Hepatocyte (in vitro differentiated cells): ENCODE measurements at regions not wholly inside any gene's neighbourhood (a gene's known extent, or its start where the extent isn't known, plus 50 kb on each side); places are given as distances from the start of the nearest gene placed in this dataset.

Source experiments
- DNase-seq: peaks from one replicate; pipeline ENCODE4 v3.0.0-alpha.2; 2016; ENCODE audit warnings: low spot score
- H2AFZ ChIP-seq: fragments of 200-600 bp; sonication (generic); 2 replicates; pipeline ENCODE4 v1.6.0; 2016; ENCODE audit warnings: antibody characterized with exemption, mild to moderate bottlenecking
- H3K27ac ChIP-seq: fragments of 200-600 bp; sonication (generic); 2 replicates; pipeline ENCODE4 v1.5.1; 2016; ENCODE audit warnings: mild to moderate bottlenecking
- H3K27me3 ChIP-seq: fragments of 200-600 bp; sonication (generic); 2 replicates; pipeline ENCODE4 v1.6.1; 2016
- H3K36me3 ChIP-seq: fragments of 200-600 bp; sonication (generic); replicated peaks from 2 replicates; pipeline ENCODE4 v1.5.1; 2016; ENCODE audit warnings: low read depth; ENCODE audit not compliant: insufficient read depth
- H3K4me1 ChIP-seq: fragments of 200-600 bp; sonication (generic); 2 replicates; pipeline ENCODE4 v1.5.1; 2016; ENCODE audit warnings: mild to moderate bottlenecking, moderate library complexity; ENCODE audit not compliant: insufficient read depth
- H3K4me2 ChIP-seq: fragments of 200-600 bp; sonication (generic); 2 replicates; pipeline ENCODE4 v1.6.0; 2016
- H3K4me3 ChIP-seq: fragments of 200-600 bp; sonication (generic); 2 replicates; pipeline ENCODE4 v1.5.1; 2016; ENCODE audit warnings: mild to moderate bottlenecking
- H3K79me2 ChIP-seq: fragments of 200-600 bp; sonication (generic); 2 replicates; pipeline ENCODE4 v1.6.0; 2017; ENCODE audit warnings: mild to moderate bottlenecking
- H3K9me2 ChIP-seq: fragments of 200-600 bp; sonication (generic); replicated peaks from 2 replicates; pipeline ENCODE4 v1.6.0; 2017; ENCODE audit warnings: mild to moderate bottlenecking; ENCODE audit not compliant: insufficient read depth
- H3K9me3 ChIP-seq: fragments of 200-600 bp; sonication (generic); 2 replicates; pipeline ENCODE4 v1.5.1; 2016; ENCODE audit warnings: low read depth, mild to moderate bottlenecking
- H4K20me1 ChIP-seq: fragments of 200-600 bp; sonication (generic); 2 replicates; pipeline ENCODE4 v1.6.0; 2016; ENCODE audit warnings: mild to moderate bottlenecking; ENCODE audit not compliant: insufficient read depth, poor library complexity, severe bottlenecking
- EZH2 ChIP-seq: fragments of 200-600 bp; sonication (generic); IDR thresholded peaks from 2 replicates; pipeline ENCODE4 v1.6.1; 2016; ENCODE audit warnings: antibody characterized with exemption, mild to moderate bottlenecking, borderline replicate concordance
- EZH2phosphoT487 ChIP-seq: fragments of 200-600 bp; sonication (generic); IDR thresholded peaks from one replicate; pipeline ENCODE4 v1.6.1; 2018; ENCODE audit warnings: antibody characterized with exemption, mild to moderate bottlenecking, low read depth, moderate library complexity; ENCODE audit not compliant: unreplicated experiment, severe bottlenecking
- WGBS: methylation state at CpG from one replicate; pipeline ENCODE4 v1.1.6; 2016; ENCODE audit warnings: low lambda C conversion rate; ENCODE audit errors: missing lambda C conversion rate; 5-methylcytosine and 5-hydroxymethylcytosine counted together
- TF ChIP-seq, protein P1 (sequence below): fragments of 200-600 bp; sonication (generic); IDR thresholded peaks from 2 replicates; pipeline ENCODE4 v1.5.1; 2016; ENCODE audit warnings: antibody characterized with exemption, mild to moderate bottlenecking; ENCODE audit not compliant: poor library complexity

DNA sequence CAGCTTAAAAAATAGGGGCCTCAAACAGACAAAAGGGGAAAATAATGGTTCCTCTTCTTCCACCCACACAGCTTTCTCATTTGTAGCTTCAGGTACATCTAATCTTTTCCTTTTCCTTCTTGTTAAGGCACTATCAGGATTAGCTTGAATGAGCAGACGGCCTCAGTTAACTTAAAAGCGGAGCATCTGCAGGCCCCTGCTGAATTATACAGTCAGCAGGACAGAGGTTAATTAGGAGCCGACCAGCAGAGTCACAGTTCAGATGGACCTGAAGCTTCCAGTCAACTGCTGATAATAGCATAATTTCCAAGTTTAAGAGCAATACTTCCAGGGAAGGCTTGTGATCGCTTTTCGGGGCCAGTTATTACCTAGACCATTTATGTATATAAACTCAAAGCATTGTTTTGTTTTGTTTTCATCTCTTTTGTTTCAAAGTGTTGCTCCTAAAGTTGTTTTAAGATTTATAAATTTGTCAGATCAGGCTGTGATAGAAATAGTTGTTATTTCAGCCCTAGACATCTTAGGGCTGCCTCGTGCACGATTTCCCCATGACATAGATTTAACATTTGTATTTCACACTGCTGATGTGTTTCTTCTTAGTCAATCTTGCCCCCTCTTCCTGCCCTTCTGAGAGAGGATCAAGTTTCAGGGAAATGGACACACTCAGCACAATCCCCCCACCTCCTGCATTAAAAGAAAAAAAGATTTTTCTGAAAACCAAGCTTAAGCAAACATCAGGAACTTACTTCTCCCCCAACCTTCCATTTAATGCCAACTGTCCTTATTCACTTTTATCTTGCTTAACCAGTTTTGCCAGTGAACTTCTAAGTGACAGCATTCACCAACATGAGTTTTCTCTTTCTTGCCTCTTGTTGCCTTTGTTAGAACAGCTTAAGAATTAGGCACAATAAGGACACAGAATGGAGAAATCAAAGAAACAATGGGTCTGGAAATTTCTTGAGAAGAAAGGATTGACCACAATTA, 449.8 kb downstream of the ARHGEF28 start:
- Histone ChIP-seq H3K4me1 (peaks cover 6% of the 10 kb centered on the region), H2AFZ (no peak overlapping the region), H4K20me1 (no peaks in the 10 kb centered on the region), H3K27me3 (no peaks in the 10 kb centered on the region), H3K4me3 (no peak overlapping the region), H3K9me3 (no peaks in the 10 kb centered on the region), H3K36me3 (no peaks in the 10 kb centered on the region), H3K27ac (no peak overlapping the region), H3K79me2 (no peaks in the 10 kb centered on the region), H3K4me2 (no peak overlapping the region), H3K9me2 (no peaks in the 10 kb centered on the region)
- no peak for DNase-seq
- 55% methylated on average over 7 of the region's 7 CpGs for WGBS
- no peak for TF ChIP-seq EZH2phosphoT487
- no peak for TF ChIP-seq EZH2
- TF ChIP-seq, protein P1, sequence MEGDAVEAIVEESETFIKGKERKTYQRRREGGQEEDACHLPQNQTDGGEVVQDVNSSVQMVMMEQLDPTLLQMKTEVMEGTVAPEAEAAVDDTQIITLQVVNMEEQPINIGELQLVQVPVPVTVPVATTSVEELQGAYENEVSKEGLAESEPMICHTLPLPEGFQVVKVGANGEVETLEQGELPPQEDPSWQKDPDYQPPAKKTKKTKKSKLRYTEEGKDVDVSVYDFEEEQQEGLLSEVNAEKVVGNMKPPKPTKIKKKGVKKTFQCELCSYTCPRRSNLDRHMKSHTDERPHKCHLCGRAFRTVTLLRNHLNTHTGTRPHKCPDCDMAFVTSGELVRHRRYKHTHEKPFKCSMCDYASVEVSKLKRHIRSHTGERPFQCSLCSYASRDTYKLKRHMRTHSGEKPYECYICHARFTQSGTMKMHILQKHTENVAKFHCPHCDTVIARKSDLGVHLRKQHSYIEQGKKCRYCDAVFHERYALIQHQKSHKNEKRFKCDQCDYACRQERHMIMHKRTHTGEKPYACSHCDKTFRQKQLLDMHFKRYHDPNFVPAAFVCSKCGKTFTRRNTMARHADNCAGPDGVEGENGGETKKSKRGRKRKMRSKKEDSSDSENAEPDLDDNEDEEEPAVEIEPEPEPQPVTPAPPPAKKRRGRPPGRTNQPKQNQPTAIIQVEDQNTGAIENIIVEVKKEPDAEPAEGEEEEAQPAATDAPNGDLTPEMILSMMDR: no peak

DNA sequence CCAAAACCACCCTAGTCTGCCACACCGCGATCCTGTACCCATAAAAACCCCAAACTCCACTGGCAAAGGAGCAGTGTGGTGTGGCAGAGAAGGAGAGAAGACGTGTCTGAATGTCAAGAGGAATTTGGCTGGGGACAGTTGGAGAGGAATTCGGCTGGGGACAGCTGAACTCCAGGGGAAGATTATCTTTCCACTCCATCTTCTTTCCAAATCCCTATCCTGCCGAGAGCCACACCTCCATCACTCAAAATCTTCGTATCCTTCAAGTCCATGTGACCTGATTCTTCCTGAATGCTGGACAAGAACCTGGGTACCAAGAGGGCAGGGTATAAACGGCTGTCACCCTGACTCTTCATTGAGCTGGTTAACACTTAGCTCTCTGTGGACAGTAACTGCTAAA, 448.1 kb downstream of the ARHGEF28 start:
- no peak for DNase-seq
- H2AFZ ChIP-seq: no peak overlapping the region
- no peaks in the 10 kb centered on the region for H3K36me3 ChIP-seq
- 81% methylated on average over 7 of the region's 7 CpGs for WGBS
- H4K20me1 ChIP-seq: no peaks in the 10 kb centered on the region
- H3K4me3 ChIP-seq: no peak overlapping the region
- no peaks in the 10 kb centered on the region for H3K27me3 ChIP-seq
- peaks cover 6% of the 10 kb centered on the region for H3K4me1 ChIP-seq
- no peak overlapping the region for H3K4me2 ChIP-seq
- H3K27ac ChIP-seq: no peak overlapping the region
- no peak for TF ChIP-seq EZH2phosphoT487
- TF ChIP-seq, protein P1: no peak
- no peak for TF ChIP-seq EZH2
- no peaks in the 10 kb centered on the region for H3K9me3 ChIP-seq
- no peaks in the 10 kb centered on the region for H3K9me2 ChIP-seq
- no peaks in the 10 kb centered on the region for H3K79me2 ChIP-seq

DNA sequence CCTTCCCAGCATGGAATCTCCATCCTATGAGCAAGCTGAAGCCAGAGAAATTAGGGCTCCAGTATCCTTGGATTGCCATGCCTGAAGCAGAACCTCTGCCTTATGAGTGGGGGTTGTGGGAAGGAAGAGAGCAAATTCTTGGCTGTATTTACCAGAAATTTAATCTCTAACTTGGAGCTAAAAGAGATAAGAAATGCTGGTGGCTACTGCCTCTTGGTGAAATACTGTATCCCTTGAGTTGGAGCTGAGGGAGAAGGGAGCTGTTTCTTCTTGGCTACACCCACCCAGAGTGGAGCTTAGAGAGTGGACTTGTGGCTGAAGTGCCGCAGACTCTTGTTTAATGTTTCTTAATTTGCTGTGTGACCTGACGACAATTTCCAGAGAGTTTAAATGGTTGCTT, 447.3 kb downstream of the ARHGEF28 start:
- WGBS: 71% methylated on average over 2 of the region's 2 CpGs
- Histone ChIP-seq H4K20me1 (no peaks in the 10 kb centered on the region), H3K9me2 (no peaks in the 10 kb centered on the region), H3K4me1 (peaks cover 6% of the 10 kb centered on the region), H2AFZ (no peak overlapping the region), H3K79me2 (no peaks in the 10 kb centered on the region), H3K4me3 (no peak overlapping the region), H3K27me3 (no peaks in the 10 kb centered on the region), H3K9me3 (no peaks in the 10 kb centered on the region), H3K36me3 (no peaks in the 10 kb centered on the region), H3K4me2 (no peak overlapping the region), H3K27ac (no peak overlapping the region)
- TF ChIP-seq, protein P1: no peak
- no peak for TF ChIP-seq EZH2phosphoT487
- no peak for TF ChIP-seq EZH2
- DNase-seq: no peak
